H1 (cell line): ENCODE measurements at regions not wholly inside any gene's neighbourhood (a gene's known extent, or its start where the extent isn't known, plus 50 kb on each side); places are given as distances from the start of the nearest gene placed in this dataset.

ENCODE experiments used
- CTCF ChIA-PET: fragments of 300-600 bp; sonication (Branson Sonifier 250); formaldehyde crosslinking; loops from one replicate; lab custom pipeline; 2021; ENCODE audit not compliant: partially characterized antibody; lab: Charles Lee
- POLR2A ChIA-PET: fragments of 300-600 bp; sonication (Branson Sonifier 250); formaldehyde crosslinking; loops from one replicate; lab custom pipeline; 2021; ENCODE audit warnings: inconsistent platforms; ENCODE audit not compliant: partially characterized antibody; lab: Charles Lee
- DNase-seq, 2 experiments: peaks; one replicate each; pipeline versions ENCODE4 v3.0.0 to v3.0.0-alpha.2; 2010 to 2022; ENCODE audit warnings: low spot score in 2 of 2, low read depth in 1 of 2, mixed read lengths in 1 of 2
- FAIRE-seq: peaks from 2 replicates; lab custom pipeline; 2011; peaks lifted over from hg19 to GRCh38; lab: Jason Lieb, UNC
- H2AFZ ChIP-seq: 2 replicates; pipeline ENCODE4 v1.8.1; 2012; ENCODE audit warnings: low read length, inconsistent platforms
- H2AK5ac ChIP-seq: 2 replicates; pipeline ENCODE4 v1.6.1; 2013; ENCODE audit warnings: low read depth, low read length
- H2BK120ac ChIP-seq: replicated peaks from 2 replicates; pipeline ENCODE3; 2013; ENCODE audit warnings: low read depth, low read length, inconsistent platforms
- H2BK12ac ChIP-seq: 2 replicates; pipeline ENCODE4 v1.6.1; 2013; ENCODE audit warnings: low read depth, low read length
- H2BK15ac ChIP-seq: 2 replicates; pipeline ENCODE4 v1.6.1; 2013; ENCODE audit warnings: low read length
- H2BK20ac ChIP-seq: 2 replicates; pipeline ENCODE4 v1.6.1; 2013; ENCODE audit warnings: low read length
- H2BK5ac ChIP-seq: 2 replicates; pipeline ENCODE4 v1.6.1; 2013; ENCODE audit warnings: low read depth, low read length
- H3K14ac ChIP-seq: 2 replicates; pipeline ENCODE4 v1.6.1; 2013; ENCODE audit warnings: inconsistent platforms; ENCODE audit not compliant: insufficient read length
- H3K18ac ChIP-seq: 2 replicates; pipeline ENCODE4 v1.6.1; 2013; ENCODE audit warnings: low read length; ENCODE audit errors: extremely low read depth
- H3K23ac ChIP-seq: 2 replicates; pipeline ENCODE4 v1.6.1; 2013; ENCODE audit warnings: inconsistent platforms; ENCODE audit not compliant: insufficient read length
- H3K23me2 ChIP-seq: 2 replicates; pipeline ENCODE4 v1.6.1; 2013; ENCODE audit warnings: low read depth, low read length
- H3K27ac ChIP-seq: 2 replicates; pipeline ENCODE4 v1.6.1; 2011; ENCODE audit warnings: low read depth, low read length, inconsistent platforms
- H3K27me3 ChIP-seq, 4 experiments: replicated peaks in 1 of 4; 1 replicate in 1 of 4; 2 replicates in 3 of 4; pipeline versions ENCODE4 v1.6.1 to v1.8.1; 2011 to 2013; ENCODE audit warnings: low read length in 3 of 4, mild to moderate bottlenecking in 3 of 4, inconsistent platforms in 2 of 4, mixed read lengths in 2 of 4, moderate library complexity in 1 of 4; ENCODE audit not compliant: control insufficient read depth in 3 of 4, insufficient read depth in 3 of 4; ENCODE audit errors: extremely low read depth in 1 of 4
- H3K36me3 ChIP-seq, 4 experiments: 2 replicates each; pipeline versions ENCODE4 v1.6.1 to v1.8.1; 2011 to 2013; ENCODE audit warnings: mild to moderate bottlenecking in 4 of 4, low read length in 3 of 4, moderate library complexity in 2 of 4, control low read depth in 1 of 4, inconsistent platforms in 1 of 4; ENCODE audit not compliant: insufficient read depth in 4 of 4, control insufficient read depth in 2 of 4
- H3K4ac ChIP-seq: replicated peaks from 2 replicates; pipeline ENCODE3; 2013; ENCODE audit warnings: low read length, low read depth, mixed read lengths, inconsistent platforms; ENCODE audit not compliant: insufficient read length
- H3K4me1 ChIP-seq, 4 experiments: replicated peaks in 1 of 4; 1 replicate in 1 of 4; 2 replicates in 3 of 4; pipeline versions ENCODE4 v1.6.1 to v1.8.1; 2011 to 2013; ENCODE audit warnings: low read length in 3 of 4, inconsistent platforms in 2 of 4, mixed read lengths in 1 of 4; ENCODE audit not compliant: insufficient read depth in 4 of 4, control insufficient read depth in 3 of 4
- H3K4me2 ChIP-seq, 2 experiments: 2 replicates each; pipeline versions ENCODE4 v1.6.1 to v1.8.1; 2011 to 2013; ENCODE audit warnings: low read depth in 2 of 2, low read length in 2 of 2, control low read depth in 1 of 2, inconsistent platforms in 1 of 2, mild to moderate bottlenecking in 1 of 2; ENCODE audit not compliant: insufficient read depth in 1 of 2
- H3K4me3 ChIP-seq, 4 experiments: fragments of 200-600, 300-600 bp in 1 of 4; sonication (generic), shearing (Covaris generic), sonication (Bioruptor Twin) in 1 of 4; 2 replicates each; pipeline versions ENCODE4 v1.5.1 to v1.8.1; 2011 to 2016; ENCODE audit warnings: low read length in 4 of 4, low read depth in 3 of 4, control low read depth in 2 of 4, inconsistent platforms in 2 of 4, mild to moderate bottlenecking in 2 of 4, mixed read lengths in 1 of 4, moderate library complexity in 1 of 4; ENCODE audit not compliant: insufficient read depth in 2 of 4; ENCODE audit errors: extremely low read depth in 1 of 4
- H3K56ac ChIP-seq: replicated peaks from 2 replicates; pipeline ENCODE3; 2013; ENCODE audit warnings: low read depth, mild to moderate bottlenecking, mixed read lengths, low read length, inconsistent platforms; ENCODE audit not compliant: insufficient read length
- H3K79me1 ChIP-seq: 2 replicates; pipeline ENCODE4 v1.6.1; 2013; ENCODE audit warnings: low read depth, low read length, control low read depth
- H3K79me2 ChIP-seq, 2 experiments: 2 replicates each; pipeline versions ENCODE4 v1.6.1 to v1.8.1; 2012 to 2013; ENCODE audit warnings: low read length in 2 of 2, mild to moderate bottlenecking in 2 of 2, inconsistent platforms in 1 of 2; ENCODE audit not compliant: insufficient read depth in 2 of 2, control insufficient read depth in 1 of 2
- H3K9ac ChIP-seq, 4 experiments: replicated peaks in 1 of 4; 1 replicate in 1 of 4; 2 replicates in 3 of 4; pipeline versions ENCODE4 v1.6.1 to v1.8.1; 2011 to 2013; ENCODE audit warnings: low read depth in 3 of 4, low read length in 3 of 4, control low read depth in 2 of 4, mild to moderate bottlenecking in 2 of 4, moderate library complexity in 2 of 4, inconsistent platforms in 1 of 4; ENCODE audit errors: extremely low read depth in 1 of 4
- H3K9me3 ChIP-seq, 2 experiments: 2 replicates each; pipeline versions ENCODE4 v1.6.1 to v1.8.1; 2012 to 2013; ENCODE audit warnings: mild to moderate bottlenecking in 2 of 2, moderate library complexity in 2 of 2, control low read depth in 1 of 2, inconsistent platforms in 1 of 2, low read depth in 1 of 2, low read length in 1 of 2, mixed read lengths in 1 of 2; ENCODE audit not compliant: insufficient read depth in 2 of 2
- H4K20me1 ChIP-seq, 2 experiments: replicated peaks in 1 of 2; 2 replicates each; pipeline versions ENCODE3 to v1.8.1; 2011 to 2013; ENCODE audit warnings: inconsistent platforms in 2 of 2, low read length in 2 of 2, mild to moderate bottlenecking in 1 of 2; ENCODE audit not compliant: insufficient read depth in 2 of 2, control insufficient read depth in 1 of 2
- H4K5ac ChIP-seq: 2 replicates; pipeline ENCODE4 v1.6.1; 2013; ENCODE audit warnings: low read length, low read depth, mixed read lengths, inconsistent platforms; ENCODE audit not compliant: insufficient read length
- H4K8ac ChIP-seq: 2 replicates; pipeline ENCODE4 v1.8.0; 2013; ENCODE audit warnings: mild to moderate bottlenecking, moderate library complexity, low read length, inconsistent platforms; ENCODE audit not compliant: insufficient read depth; ENCODE audit errors: extremely low read depth
- H4K91ac ChIP-seq: replicated peaks from 2 replicates; pipeline ENCODE3; 2013; ENCODE audit warnings: low read length, mixed read lengths, inconsistent platforms; ENCODE audit not compliant: insufficient read length
- BCL11A ChIP-seq, 2 experiments: IDR thresholded peaks; one replicate each; pipeline ENCODE4 v1.6.1; 2011; ENCODE audit warnings: low read depth in 2 of 2, low read length in 2 of 2, mild to moderate bottlenecking in 2 of 2
- GABPA ChIP-seq: IDR thresholded peaks from 2 replicates; pipeline ENCODE4 v1.6.1; 2011; ENCODE audit warnings: mild to moderate bottlenecking, low read length, moderate library complexity, borderline replicate concordance; ENCODE audit not compliant: insufficient read depth
- HDAC6 ChIP-seq: IDR thresholded peaks from one replicate; pipeline ENCODE4 v1.7.1; 2012; ENCODE audit warnings: low read depth, mild to moderate bottlenecking, inconsistent platforms, low read length, moderate library complexity
- POLR2A ChIP-seq, 2 experiments: IDR thresholded peaks; 1 replicate in 1 of 2; 2 replicates in 1 of 2; pipeline ENCODE4 v1.6.1; 2011; ENCODE audit warnings: low read depth in 2 of 2, low read length in 2 of 2, mild to moderate bottlenecking in 2 of 2; ENCODE audit errors: control extremely low read depth in 1 of 2
- TBP ChIP-seq: IDR thresholded peaks from 2 replicates; pipeline ENCODE4 v1.6.1; 2011; ENCODE audit warnings: low read depth, low read length, improper control_type of control experiment
- WGBS, 2 experiments: shearing (Covaris generic) in 1 of 2; methylation state at CpG; one replicate each; pipeline versions ENCODE4 v1.1.6 to v1.1.7; 2013 to 2015; ENCODE audit warnings: low lambda C conversion rate in 2 of 2, mixed read lengths in 2 of 2, inconsistent platforms in 1 of 2, low coverage in 1 of 2, missing lambda C conversion rate in 1 of 2; ENCODE audit not compliant: insufficient replicate concordance in 2 of 2, insufficient coverage in 1 of 2, insufficient read length in 1 of 2; ENCODE audit errors: extremely low coverage in 1 of 2, missing lambda C conversion rate in 1 of 2; 5-methylcytosine and 5-hydroxymethylcytosine counted together

GRCh38 chr11:90823446-90823845 is 600.6 kb upstream of the CHORDC1 start:
- no peak overlapping the region for H3K27ac ChIP-seq
- H3K4me1 ChIP-seq: no peaks in the 10 kb centered on the region
- H3K18ac ChIP-seq: no peak overlapping the region
- H2AK5ac ChIP-seq: no peak overlapping the region
- H2AFZ ChIP-seq: no peak overlapping the region; the same call in 1 of the 2 replicates
- no peak overlapping the region for H2BK15ac ChIP-seq
- no peak for FAIRE-seq
- H4K20me1 ChIP-seq: no peaks in the 10 kb centered on the region
- CTCF ChIA-PET: no interaction called here
- no peak overlapping the region for H4K91ac ChIP-seq
- H3K14ac ChIP-seq: no peak overlapping the region
- H3K9me3 ChIP-seq: no peaks in the 10 kb centered on the region
- POLR2A ChIA-PET: no interaction called here
- H3K36me3 ChIP-seq: no peaks in the 10 kb centered on the region
- H3K4me2 ChIP-seq: no peak overlapping the region
- H3K4ac ChIP-seq: no peak overlapping the region
- no peak for DNase-seq
- no peak overlapping the region for H3K56ac ChIP-seq
- H4K8ac ChIP-seq: no peak overlapping the region
- 97% methylated on average over 4 of the region's 4 CpGs; no CpG with 5 or more reads in 1 of the 2 experiments for WGBS, 2 experiments
- no peaks in the 10 kb centered on the region for H3K79me2 ChIP-seq
- no peak overlapping the region for H3K4me3 ChIP-seq
- H4K5ac ChIP-seq: no peak overlapping the region
- TF ChIP-seq BCL11A (IDR thresholded peaks at IDR 0.05; ENCODE audit: low read depth in 2 of 2, low read length in 2 of 2) (no peak), HDAC6 (no peak), GABPA (no peak), TBP (no peak), POLR2A (IDR thresholded peaks at IDR 0.05; ENCODE audit: control extremely low read depth in 1 of 2, low read depth in 2 of 2, low read length in 2 of 2) (no peak)
- H3K23ac ChIP-seq: no peak overlapping the region
- H3K27me3 ChIP-seq: no peaks in the 10 kb centered on the region
- no peak overlapping the region for H2BK5ac ChIP-seq
- H3K23me2 ChIP-seq: no peaks in the 10 kb centered on the region
- no peaks in the 10 kb centered on the region for H3K79me1 ChIP-seq
- no peak overlapping the region for H2BK120ac ChIP-seq
- H2BK20ac ChIP-seq: no peak overlapping the region
- no peak overlapping the region for H3K9ac ChIP-seq
- H2BK12ac ChIP-seq: no peak overlapping the region
